ENCODE measurements at regions not wholly inside any gene's neighbourhood (a gene's known extent, or its start where the extent isn't known, plus 50 kb on each side); places are given as distances from the start of the nearest gene placed in this dataset.

- H3K27ac ChIP-seq = no peak overlapping the region
- TF ChIP-seq CTCF (IDR thresholded peaks at IDR 0.05) (no peak), ZFX (IDR thresholded peaks at IDR 0.05; ENCODE audit: borderline replicate concordance) (no peak)
These were observed 86.2 kb downstream of the TFAP2C start for GRCh38 chr20:56715309-56715708.

GRCh38 chr20:56715902-56716519 lies 86.9 kb downstream of the TFAP2C start:
- no peak overlapping the region for H3K27ac ChIP-seq
- TF ChIP-seq CTCF (IDR thresholded peaks at IDR 0.05) (no peak), ZFX (IDR thresholded peaks at IDR 0.05; ENCODE audit: borderline replicate concordance) (no peak)

DNA sequence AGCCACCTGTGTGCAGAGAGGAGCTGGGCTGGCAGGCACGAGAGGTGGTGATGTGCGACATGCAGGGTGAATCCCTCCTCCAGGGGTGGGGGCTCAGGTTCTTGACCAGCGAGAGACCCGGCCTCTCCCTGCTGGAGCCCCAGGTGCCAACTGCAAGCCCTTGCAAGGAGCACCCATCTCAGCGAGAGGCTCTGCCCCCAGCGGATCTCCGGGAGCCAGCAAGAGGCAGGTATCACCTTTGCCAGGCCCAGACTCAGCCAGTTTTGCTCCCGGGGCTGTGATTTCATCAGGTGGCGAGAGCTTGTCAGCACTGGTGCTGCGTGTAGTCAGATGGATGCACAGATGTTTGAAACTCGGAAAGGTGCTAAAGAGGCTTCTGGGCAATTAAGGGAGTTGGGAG lies 87.7 kb downstream of the TFAP2C start:
- TF ChIP-seq ZFX (IDR thresholded peaks at IDR 0.05; ENCODE audit: borderline replicate concordance) (no peak), CTCF (IDR thresholded peaks at IDR 0.05) (0 out of 2 replicates have a peak, but pooled peaks have one; percentile 8)
- no peak overlapping the region for H3K27ac ChIP-seq

GRCh38 chr20:56718816-56719215 lies 89.7 kb downstream of the TFAP2C start:
- TF ChIP-seq ZFX (IDR thresholded peaks at IDR 0.05; ENCODE audit: borderline replicate concordance) (no peak), CTCF (IDR thresholded peaks at IDR 0.05) (no peak)
- H3K27ac ChIP-seq = no peak overlapping the region

- TF ChIP-seq ZFX (IDR thresholded peaks at IDR 0.05; ENCODE audit: borderline replicate concordance) (no peak), CTCF (IDR thresholded peaks at IDR 0.05) (no peak)
- H3K27ac ChIP-seq = no peak overlapping the region
These were observed 91.6 kb downstream of the TFAP2C start for GRCh38 chr20:56720620-56721213.

GRCh38 chr20:56722042-56722441 lies 92.9 kb downstream of the TFAP2C start:
- H3K27ac ChIP-seq = no peak overlapping the region

More at GRCh38 chr20:56722042-56722441, 92.9 kb downstream of the TFAP2C start:
- TF ChIP-seq ZFX (IDR thresholded peaks at IDR 0.05; ENCODE audit: borderline replicate concordance) (no peak), CTCF (IDR thresholded peaks at IDR 0.05) (no peak)

Measured in 22Rv1 (cell line).